Keratinocyte (primary cell): ENCODE measurements at regions not wholly inside any gene's neighbourhood (a gene's known extent, or its start where the extent isn't known, plus 50 kb on each side); places are given as distances from the start of the nearest gene placed in this dataset.

Experiments
- EZH2 ChIP-seq: IDR thresholded peaks from one replicate; pipeline ENCODE4 v1.6.1; 2012; ENCODE audit warnings: inconsistent platforms, mild to moderate bottlenecking, low read length, moderate library complexity
- TF ChIP-seq, protein P1 (sequence below), 3 experiments: IDR thresholded peaks in 1 of 3; conservative IDR thresholded peaks in 1 of 3; optimal IDR thresholded peaks in 1 of 3; 2 replicates in 2 of 3; 3 replicates in 1 of 3; pipeline versions ENCODE3 to v1.5.1; 2011; ENCODE audit warnings: low read length in 3 of 3, mild to moderate bottlenecking in 3 of 3, moderate library complexity in 2 of 3, control low read depth in 1 of 3, inconsistent platforms in 1 of 3; ENCODE audit not compliant: insufficient read depth in 2 of 3; ENCODE audit errors: extremely low read depth in 1 of 3

DNA sequence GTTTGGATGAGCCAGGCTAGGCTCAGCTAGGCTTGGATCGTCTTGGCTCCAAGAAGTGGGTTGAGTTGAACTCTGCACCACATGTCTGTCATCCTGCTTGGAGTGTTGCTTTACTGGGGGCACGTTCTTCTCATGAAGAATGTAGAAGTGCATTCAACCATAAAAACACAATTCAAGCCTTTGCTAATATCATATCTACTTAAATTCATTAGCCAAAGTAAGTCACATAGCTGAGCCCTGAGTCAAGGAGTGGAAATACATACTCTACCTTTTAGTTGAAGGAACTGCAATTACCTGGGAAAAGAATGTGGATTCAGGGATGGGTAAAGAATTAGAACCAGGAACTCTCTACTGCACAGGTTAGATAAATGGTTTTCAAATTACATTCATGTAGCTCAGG, 360.4 kb upstream of the KCNH7 start:
- TF ChIP-seq, protein P1, sequence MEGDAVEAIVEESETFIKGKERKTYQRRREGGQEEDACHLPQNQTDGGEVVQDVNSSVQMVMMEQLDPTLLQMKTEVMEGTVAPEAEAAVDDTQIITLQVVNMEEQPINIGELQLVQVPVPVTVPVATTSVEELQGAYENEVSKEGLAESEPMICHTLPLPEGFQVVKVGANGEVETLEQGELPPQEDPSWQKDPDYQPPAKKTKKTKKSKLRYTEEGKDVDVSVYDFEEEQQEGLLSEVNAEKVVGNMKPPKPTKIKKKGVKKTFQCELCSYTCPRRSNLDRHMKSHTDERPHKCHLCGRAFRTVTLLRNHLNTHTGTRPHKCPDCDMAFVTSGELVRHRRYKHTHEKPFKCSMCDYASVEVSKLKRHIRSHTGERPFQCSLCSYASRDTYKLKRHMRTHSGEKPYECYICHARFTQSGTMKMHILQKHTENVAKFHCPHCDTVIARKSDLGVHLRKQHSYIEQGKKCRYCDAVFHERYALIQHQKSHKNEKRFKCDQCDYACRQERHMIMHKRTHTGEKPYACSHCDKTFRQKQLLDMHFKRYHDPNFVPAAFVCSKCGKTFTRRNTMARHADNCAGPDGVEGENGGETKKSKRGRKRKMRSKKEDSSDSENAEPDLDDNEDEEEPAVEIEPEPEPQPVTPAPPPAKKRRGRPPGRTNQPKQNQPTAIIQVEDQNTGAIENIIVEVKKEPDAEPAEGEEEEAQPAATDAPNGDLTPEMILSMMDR (optimal IDR thresholded peaks at IDR 0.05 in 1 of 3, IDR thresholded peaks at IDR 0.05 in 1 of 3, conservative IDR thresholded peaks at IDR 0.05 in 1 of 3; ENCODE audit: extremely low read depth in 1 of 3, insufficient read depth in 2 of 3, low read length in 3 of 3), result no peak
- no peak for TF ChIP-seq EZH2
